Dendritic cell treated with granulocyte-macrophage colony-stimulating factor and Interleukin-4, amounts not matched to agents 40 ng/mL and 50 ng/mL, for 4 days (primary cell): ENCODE measurements at regions not wholly inside any gene's neighbourhood (a gene's known extent, or its start where the extent isn't known, plus 50 kb on each side); places are given as distances from the start of the nearest gene placed in this dataset.

Experiments used
- H3K27ac Mint-ChIP-seq: one replicate; pipeline ENCODE4 v1.8.0; 2022; ENCODE audit warnings: mild to moderate bottlenecking, mixed read lengths
- H3K27me3 Mint-ChIP-seq: one replicate; pipeline ENCODE4 v1.8.0; 2022; ENCODE audit warnings: mild to moderate bottlenecking, mixed read lengths
- H3K36me3 Mint-ChIP-seq: one replicate; pipeline ENCODE4 v1.8.0; 2022; ENCODE audit warnings: low read depth, mixed read lengths
- H3K4me1 Mint-ChIP-seq: one replicate; pipeline ENCODE4 v1.8.0; 2022; ENCODE audit warnings: low read depth, mixed read lengths
- H3K4me3 Mint-ChIP-seq: one replicate; pipeline ENCODE4 v1.8.0; 2022; ENCODE audit warnings: mild to moderate bottlenecking, moderate library complexity, mixed read lengths
- H3K9me3 Mint-ChIP-seq: one replicate; pipeline ENCODE4 v1.8.0; 2022; ENCODE audit warnings: mixed read lengths
- intact Hi-C: fragments of 100-400 bp; cut with micrococcal nuclease; formaldehyde crosslinking; loops from one replicate; pipeline ENCODE4 v1.15.0; 2022

GRCh38 chr4:104940927-104941326 is 205.7 kb upstream of the TET2 start:
- intact Hi-C loops, result no loop called here
- H3K4me1 Mint-ChIP-seq, result peaks cover 4% of the 10 kb centered on the region
- H3K36me3 Mint-ChIP-seq, result no peaks in the 10 kb centered on the region
- H3K4me3 Mint-ChIP-seq, result no peak overlapping the region
- no peak overlapping the region for H3K27ac Mint-ChIP-seq
- no peaks in the 10 kb centered on the region for H3K27me3 Mint-ChIP-seq
- H3K9me3 Mint-ChIP-seq, result no peaks in the 10 kb centered on the region

GRCh38 chr4:104941661-104942062 is 205.0 kb upstream of the TET2 start:
- Mint-ChIP-seq H3K9me3 (no peaks in the 10 kb centered on the region), H3K36me3 (no peaks in the 10 kb centered on the region), H3K4me1 (peaks cover 4% of the 10 kb centered on the region), H3K4me3 (no peak overlapping the region), H3K27me3 (no peaks in the 10 kb centered on the region), H3K27ac (no peak overlapping the region)
- intact Hi-C loops, result no loop called here

GRCh38 chr4:104942990-104943743 is 203.5 kb upstream of the TET2 start:
- intact Hi-C loops, result no loop called here
- Mint-ChIP-seq H3K4me3 (no peak overlapping the region), H3K27ac (no peak overlapping the region), H3K27me3 (no peaks in the 10 kb centered on the region), H3K9me3 (no peaks in the 10 kb centered on the region), H3K4me1 (peaks cover 4% of the 10 kb centered on the region), H3K36me3 (no peaks in the 10 kb centered on the region)

GRCh38 chr4:104944596-104944995 is 202.1 kb upstream of the TET2 start:
- intact Hi-C loops, result no loop called here
- H3K4me1 Mint-ChIP-seq, result peaks cover 4% of the 10 kb centered on the region

GRCh38 chr4:104964410-104965175 is 182.1 kb upstream of the TET2 start:
- Mint-ChIP-seq H3K4me3 (no peak overlapping the region), H3K4me1 (peaks cover 36% of the 10 kb centered on the region), H3K9me3 (peaks cover 28% of the 10 kb centered on the region), H3K27ac (peak overlapping the region; percentile 30), H3K27me3 (no peaks in the 10 kb centered on the region), H3K36me3 (peaks cover 2% of the 10 kb centered on the region)
- intact Hi-C loops, result loop anchor here (5.0 to 10.0 kb wide), 3 partner anchors 90 to 143 kb away; no protein-coding TSS in a partner anchor

More at GRCh38 chr4:104944596-104944995, 202.1 kb upstream of the TET2 start:
- H3K36me3 Mint-ChIP-seq, result no peaks in the 10 kb centered on the region
- H3K27ac Mint-ChIP-seq, result no peak overlapping the region
- no peaks in the 10 kb centered on the region for H3K9me3 Mint-ChIP-seq
- no peak overlapping the region for H3K4me3 Mint-ChIP-seq
- no peaks in the 10 kb centered on the region for H3K27me3 Mint-ChIP-seq

- Mint-ChIP-seq H3K9me3 (peaks cover 14% of the 10 kb centered on the region), H3K27ac (peak overlapping the region; percentile 91), H3K27me3 (no peaks in the 10 kb centered on the region), H3K4me3 (peak overlapping the region; percentile 66), H3K36me3 (no peaks in the 10 kb centered on the region), H3K4me1 (peaks cover 43% of the 10 kb centered on the region)
- intact Hi-C loops, result loop anchor here (1.0 to 10.0 kb wide), 5 partner anchors 48 to 178 kb away; no protein-coding TSS in a partner anchor
These were observed 180.2 kb upstream of the TET2 start for GRCh38 chr4:104966349-104967033.

GRCh38 chr4:104967034-104967401 is 179.7 kb upstream of the TET2 start:
- intact Hi-C loops, result loop anchor here (2.0 to 10.0 kb wide), 4 partner anchors 92 to 178 kb away; no protein-coding TSS in a partner anchor

GRCh38 chr4:104969394-104970082 is 177.1 kb upstream of the TET2 start:
- H3K27ac Mint-ChIP-seq, result no peak overlapping the region
- H3K4me1 Mint-ChIP-seq, result peaks cover 36% of the 10 kb centered on the region
- no peaks in the 10 kb centered on the region for H3K27me3 Mint-ChIP-seq
- H3K36me3 Mint-ChIP-seq, result no peaks in the 10 kb centered on the region
- H3K4me3 Mint-ChIP-seq, result no peak overlapping the region
- peaks cover 11% of the 10 kb centered on the region for H3K9me3 Mint-ChIP-seq
- intact Hi-C loops, result loop anchor here (5.0 to 10.0 kb wide), 3 partner anchors 93 to 138 kb away; no protein-coding TSS in a partner anchor

More at GRCh38 chr4:104967034-104967401, 179.7 kb upstream of the TET2 start:
- H3K27ac Mint-ChIP-seq, result peak overlapping the region; percentile 91
- peak overlapping the region; percentile 66 for H3K4me3 Mint-ChIP-seq
- H3K9me3 Mint-ChIP-seq, result peaks cover 14% of the 10 kb centered on the region
- H3K27me3 Mint-ChIP-seq, result no peaks in the 10 kb centered on the region
- no peaks in the 10 kb centered on the region for H3K36me3 Mint-ChIP-seq
- peaks cover 43% of the 10 kb centered on the region for H3K4me1 Mint-ChIP-seq

- Mint-ChIP-seq H3K27ac (no peak overlapping the region), H3K4me3 (no peak overlapping the region)
These were observed 175.2 kb upstream of the TET2 start for GRCh38 chr4:104971462-104971861.

GRCh38 chr4:104973708-104974107 is 173.0 kb upstream of the TET2 start:
- no peaks in the 10 kb centered on the region for H3K27me3 Mint-ChIP-seq
- no peaks in the 10 kb centered on the region for H3K36me3 Mint-ChIP-seq
- peaks cover 7% of the 10 kb centered on the region for H3K9me3 Mint-ChIP-seq
- intact Hi-C loops, result no loop called here
- H3K27ac Mint-ChIP-seq, result no peak overlapping the region
- peaks cover 43% of the 10 kb centered on the region for H3K4me1 Mint-ChIP-seq
- no peak overlapping the region for H3K4me3 Mint-ChIP-seq

More at GRCh38 chr4:104971462-104971861, 175.2 kb upstream of the TET2 start:
- Mint-ChIP-seq H3K4me1 (peaks cover 35% of the 10 kb centered on the region), H3K27me3 (no peaks in the 10 kb centered on the region), H3K9me3 (peaks cover 7% of the 10 kb centered on the region), H3K36me3 (no peaks in the 10 kb centered on the region)
- intact Hi-C loops, result no loop called here

GRCh38 chr4:104975617-104976016 is 171.1 kb upstream of the TET2 start:
- Mint-ChIP-seq H3K9me3 (peaks cover 18% of the 10 kb centered on the region), H3K4me1 (peaks cover 42% of the 10 kb centered on the region), H3K36me3 (no peaks in the 10 kb centered on the region), H3K27me3 (no peaks in the 10 kb centered on the region), H3K4me3 (no peak overlapping the region), H3K27ac (no peak overlapping the region)
- intact Hi-C loops, result no loop called here

GRCh38 chr4:104976262-104976661 is 170.4 kb upstream of the TET2 start:
- Mint-ChIP-seq H3K36me3 (no peaks in the 10 kb centered on the region), H3K4me3 (no peak overlapping the region), H3K27me3 (no peaks in the 10 kb centered on the region), H3K27ac (peak overlapping the region; percentile 41), H3K4me1 (peaks cover 37% of the 10 kb centered on the region), H3K9me3 (peaks cover 23% of the 10 kb centered on the region)
- intact Hi-C loops, result no loop called here

GRCh38 chr4:104979083-104979760 is 167.5 kb upstream of the TET2 start:
- Mint-ChIP-seq H3K27ac (no peak overlapping the region), H3K36me3 (no peaks in the 10 kb centered on the region), H3K4me3 (no peak overlapping the region), H3K4me1 (peaks cover 39% of the 10 kb centered on the region), H3K27me3 (no peaks in the 10 kb centered on the region), H3K9me3 (peaks cover 33% of the 10 kb centered on the region)
- intact Hi-C loops, result no loop called here
